ENCODE measurements at regions not wholly inside any gene's neighbourhood (a gene's known extent, or its start where the extent isn't known, plus 50 kb on each side); places are given as distances from the start of the nearest gene placed in this dataset.
A peak's percentile ranks its signal among the peaks of the same experiment; 100 is the strongest.

DNA sequence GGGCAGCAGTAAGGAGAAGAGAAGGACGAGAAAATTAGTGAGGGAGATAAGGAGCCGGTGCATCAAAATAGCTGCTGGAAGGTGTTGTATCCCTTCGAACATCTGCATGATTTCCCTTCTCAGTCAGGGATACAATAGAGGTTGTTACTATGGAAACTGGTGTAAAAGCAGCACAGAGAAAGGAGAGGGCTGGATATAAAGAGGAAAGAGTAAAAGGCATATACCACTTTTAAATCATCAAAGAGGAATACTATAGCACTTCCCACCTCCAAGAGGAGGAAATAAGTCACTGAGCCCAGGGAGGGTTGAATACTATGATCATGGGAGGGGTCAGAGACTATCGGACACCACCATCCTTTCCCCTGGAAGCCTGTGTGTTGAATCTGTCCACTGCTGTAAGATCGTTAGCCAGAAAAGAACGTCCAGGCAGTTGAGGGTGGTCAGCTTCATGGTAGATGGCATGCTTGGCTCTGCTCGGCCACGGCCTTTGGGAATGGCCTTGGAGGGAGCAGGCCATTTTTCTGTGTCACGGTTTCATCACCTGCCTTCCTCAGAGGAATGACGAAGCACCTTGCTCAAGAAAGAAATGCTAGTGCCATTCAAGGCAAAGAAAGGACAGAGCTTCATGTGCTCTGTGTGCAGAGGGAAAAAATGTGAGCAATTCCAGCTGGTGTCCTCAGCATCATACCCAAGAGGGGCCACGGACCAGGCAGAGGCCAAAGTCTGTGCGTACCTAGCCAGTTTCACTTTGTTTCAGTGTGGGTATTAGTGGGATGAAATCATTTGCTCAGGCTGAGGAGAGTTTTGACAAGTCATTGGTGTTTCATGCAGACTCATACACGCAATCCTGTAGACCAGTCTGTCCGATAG lies 64.2 kb downstream of the IRF2BP2 start:
- TF ChIP-seq, protein P1, sequence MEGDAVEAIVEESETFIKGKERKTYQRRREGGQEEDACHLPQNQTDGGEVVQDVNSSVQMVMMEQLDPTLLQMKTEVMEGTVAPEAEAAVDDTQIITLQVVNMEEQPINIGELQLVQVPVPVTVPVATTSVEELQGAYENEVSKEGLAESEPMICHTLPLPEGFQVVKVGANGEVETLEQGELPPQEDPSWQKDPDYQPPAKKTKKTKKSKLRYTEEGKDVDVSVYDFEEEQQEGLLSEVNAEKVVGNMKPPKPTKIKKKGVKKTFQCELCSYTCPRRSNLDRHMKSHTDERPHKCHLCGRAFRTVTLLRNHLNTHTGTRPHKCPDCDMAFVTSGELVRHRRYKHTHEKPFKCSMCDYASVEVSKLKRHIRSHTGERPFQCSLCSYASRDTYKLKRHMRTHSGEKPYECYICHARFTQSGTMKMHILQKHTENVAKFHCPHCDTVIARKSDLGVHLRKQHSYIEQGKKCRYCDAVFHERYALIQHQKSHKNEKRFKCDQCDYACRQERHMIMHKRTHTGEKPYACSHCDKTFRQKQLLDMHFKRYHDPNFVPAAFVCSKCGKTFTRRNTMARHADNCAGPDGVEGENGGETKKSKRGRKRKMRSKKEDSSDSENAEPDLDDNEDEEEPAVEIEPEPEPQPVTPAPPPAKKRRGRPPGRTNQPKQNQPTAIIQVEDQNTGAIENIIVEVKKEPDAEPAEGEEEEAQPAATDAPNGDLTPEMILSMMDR (IDR thresholded peaks at IDR 0.05; ENCODE audit: poor library complexity, severe bottlenecking) = peak; percentile 20
- TF ChIP-seq EP300 (conservative IDR thresholded peaks at IDR 0.05; ENCODE audit: poor library complexity, severe bottlenecking) = no peak
- no peak for TF ChIP-seq EZH2 (IDR thresholded peaks at IDR 0.05; ENCODE audit: borderline replicate concordance, insufficient read depth, low read length, poor library complexity, severe bottlenecking)
- peak; percentile 71 for TF ChIP-seq POLR2AphosphoS5 (IDR thresholded peaks at IDR 0.05)
- TF ChIP-seq MXI1 (conservative IDR thresholded peaks at IDR 0.05; ENCODE audit: poor library complexity, severe bottlenecking) = peak; percentile 24
- TF ChIP-seq RAD21 (conservative IDR thresholded peaks at IDR 0.05) = no peak
- no peak for TF ChIP-seq TAF1 (IDR thresholded peaks at IDR 0.05; ENCODE audit: low read depth)
- TF ChIP-seq, protein P2, sequence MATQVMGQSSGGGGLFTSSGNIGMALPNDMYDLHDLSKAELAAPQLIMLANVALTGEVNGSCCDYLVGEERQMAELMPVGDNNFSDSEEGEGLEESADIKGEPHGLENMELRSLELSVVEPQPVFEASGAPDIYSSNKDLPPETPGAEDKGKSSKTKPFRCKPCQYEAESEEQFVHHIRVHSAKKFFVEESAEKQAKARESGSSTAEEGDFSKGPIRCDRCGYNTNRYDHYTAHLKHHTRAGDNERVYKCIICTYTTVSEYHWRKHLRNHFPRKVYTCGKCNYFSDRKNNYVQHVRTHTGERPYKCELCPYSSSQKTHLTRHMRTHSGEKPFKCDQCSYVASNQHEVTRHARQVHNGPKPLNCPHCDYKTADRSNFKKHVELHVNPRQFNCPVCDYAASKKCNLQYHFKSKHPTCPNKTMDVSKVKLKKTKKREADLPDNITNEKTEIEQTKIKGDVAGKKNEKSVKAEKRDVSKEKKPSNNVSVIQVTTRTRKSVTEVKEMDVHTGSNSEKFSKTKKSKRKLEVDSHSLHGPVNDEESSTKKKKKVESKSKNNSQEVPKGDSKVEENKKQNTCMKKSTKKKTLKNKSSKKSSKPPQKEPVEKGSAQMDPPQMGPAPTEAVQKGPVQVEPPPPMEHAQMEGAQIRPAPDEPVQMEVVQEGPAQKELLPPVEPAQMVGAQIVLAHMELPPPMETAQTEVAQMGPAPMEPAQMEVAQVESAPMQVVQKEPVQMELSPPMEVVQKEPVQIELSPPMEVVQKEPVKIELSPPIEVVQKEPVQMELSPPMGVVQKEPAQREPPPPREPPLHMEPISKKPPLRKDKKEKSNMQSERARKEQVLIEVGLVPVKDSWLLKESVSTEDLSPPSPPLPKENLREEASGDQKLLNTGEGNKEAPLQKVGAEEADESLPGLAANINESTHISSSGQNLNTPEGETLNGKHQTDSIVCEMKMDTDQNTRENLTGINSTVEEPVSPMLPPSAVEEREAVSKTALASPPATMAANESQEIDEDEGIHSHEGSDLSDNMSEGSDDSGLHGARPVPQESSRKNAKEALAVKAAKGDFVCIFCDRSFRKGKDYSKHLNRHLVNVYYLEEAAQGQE (IDR thresholded peaks at IDR 0.05; ENCODE audit: borderline replicate concordance) = peak; percentile 54
